Hematopoietic multipotent progenitor cell treated with erythropoietin and hydrocortisone succinate and interleukin-3 and kit ligand, for 6 days (in vitro differentiated cells): ENCODE measurements at regions not wholly inside any gene's neighbourhood (a gene's known extent, or its start where the extent isn't known, plus 50 kb on each side); places are given as distances from the start of the nearest gene placed in this dataset.

Experiments used
- DNase-seq: peaks from one replicate; pipeline ENCODE4 v3.0.0-alpha.2; 2015

- DNase-seq, result no peak
Measured at GRCh38 chr18:25630682-25631081, 278.7 kb upstream of the ZNF521 start.

- DNase-seq, result no peak
Measured at GRCh38 chr18:25621682-25622081, 269.7 kb upstream of the ZNF521 start.

- DNase-seq, result no peak
Measured at GRCh38 chr18:25621144-25621543, 269.2 kb upstream of the ZNF521 start.

- DNase-seq, result no peak
Measured at GRCh38 chr18:25614168-25614567, 262.2 kb upstream of the ZNF521 start.

- DNase-seq, result no peak
Measured at GRCh38 chr18:25612466-25612865, 260.5 kb upstream of the ZNF521 start.

GRCh38 chr18:25608091-25608490 is 256.1 kb upstream of the ZNF521 start:
- no peak for DNase-seq

GRCh38 chr18:25604894-25605597 is 253.1 kb upstream of the ZNF521 start:
- DNase-seq, result peak; percentile 60

GRCh38 chr18:25604196-25604893 is 252.4 kb upstream of the ZNF521 start:
- no peak for DNase-seq

- DNase-seq, result peak; percentile 36
Measured at GRCh38 chr18:25599443-25599842, 247.5 kb upstream of the ZNF521 start.

- DNase-seq, result no peak
Measured at GRCh38 chr18:25597476-25597875, 245.5 kb upstream of the ZNF521 start.

GRCh38 chr18:25595274-25596060 is 243.5 kb upstream of the ZNF521 start:
- DNase-seq, result no peak

- DNase-seq, result no peak
Measured at GRCh38 chr18:25594351-25594750, 242.4 kb upstream of the ZNF521 start.

- no peak for DNase-seq
Measured at GRCh38 chr18:25592804-25593360, 240.9 kb upstream of the ZNF521 start.

GRCh38 chr18:25590456-25590855 is 238.5 kb upstream of the ZNF521 start:
- no peak for DNase-seq

- DNase-seq, result no peak
Measured at GRCh38 chr18:25587545-25587944, 235.6 kb upstream of the ZNF521 start.

- DNase-seq, result no peak
Measured at GRCh38 chr18:25568986-25569385, 217.0 kb upstream of the ZNF521 start.

- no peak for DNase-seq
Measured at GRCh38 chr18:25563816-25564683, 212.1 kb upstream of the ZNF521 start.

- DNase-seq, result no peak
Measured at GRCh38 chr18:25563346-25563745, 211.4 kb upstream of the ZNF521 start.

- DNase-seq, result peak; percentile 58
Measured at GRCh38 chr18:25561918-25562317, 210.0 kb upstream of the ZNF521 start.

- DNase-seq, result no peak
Measured at GRCh38 chr18:25560369-25560768, 208.4 kb upstream of the ZNF521 start.

GRCh38 chr18:25557011-25557410 is 205.0 kb upstream of the ZNF521 start:
- DNase-seq, result peak; percentile 37

- DNase-seq, result no peak
Measured at GRCh38 chr18:25553631-25554263, 201.8 kb upstream of the ZNF521 start.
